AG04450 (cell line): ENCODE measurements at regions not wholly inside any gene's neighbourhood (a gene's known extent, or its start where the extent isn't known, plus 50 kb on each side); places are given as distances from the start of the nearest gene placed in this dataset.

ENCODE experiments used
- CTCF ChIA-PET: fragments of 300-600, 350-600 bp; formaldehyde crosslinking; extraction: SDS; loops from one replicate; lab custom pipeline; 2022; ENCODE audit warnings: antibody characterized with exemption, inconsistent platforms; lab: Charles Lee
- POLR2A ChIA-PET: fragments of 350-600 bp; formaldehyde crosslinking; extraction: SDS; loops from one replicate; lab custom pipeline; 2021; ENCODE audit warnings: antibody characterized with exemption, inconsistent platforms; lab: Yijun Ruan, JAX
- DNase-seq: peaks from one replicate; pipeline ENCODE4 v3.0.0-alpha.2; 2011; ENCODE audit warnings: low read depth, low spot score
- H3K27ac ChIP-seq: one replicate; pipeline ENCODE4 v1.5.1; 2012; ENCODE audit warnings: low read depth, low read length, control low read depth
- H3K27me3 ChIP-seq: one replicate; pipeline ENCODE4 v1.6.0; 2012; ENCODE audit warnings: low read length; ENCODE audit not compliant: control insufficient read depth, insufficient read depth
- H3K4me3 ChIP-seq: 2 replicates; pipeline ENCODE4 v1.5.1; 2011; ENCODE audit warnings: mild to moderate bottlenecking, low read depth, low read length, control low read depth
- H3K9me3 ChIP-seq: 2 replicates; pipeline ENCODE4 v1.5.1; 2012; ENCODE audit warnings: low read length; ENCODE audit not compliant: control insufficient read depth, insufficient read depth
- CTCF ChIP-seq: IDR thresholded peaks from 2 replicates; pipeline ENCODE4 v1.5.1; 2011; ENCODE audit warnings: low read depth, low read length, control low read depth, inconsistent platforms

DNA sequence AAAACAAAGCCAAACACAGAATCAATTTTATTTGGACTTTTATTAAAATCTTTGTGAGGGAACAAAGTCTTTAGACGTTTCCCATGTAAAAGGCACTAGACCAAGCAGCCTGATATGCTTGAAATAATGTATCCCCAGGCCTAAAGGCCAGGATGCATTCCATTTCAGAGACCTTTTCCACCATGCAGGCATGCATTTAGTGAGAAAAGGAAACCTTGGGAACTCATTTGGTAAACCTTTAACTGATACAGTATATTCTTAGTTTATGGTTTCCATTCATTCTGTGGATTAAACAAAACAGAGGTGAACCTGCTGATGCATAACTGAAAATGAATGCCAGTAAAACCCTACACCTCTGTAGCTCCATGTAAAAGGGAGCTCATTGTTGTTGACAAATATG is 600.0 kb downstream of the NR2F1-AS1 start:
- ChIA-PET POLR2A (no interaction called here), CTCF (interaction anchor here (1.1 kb wide), 1 partner anchor 293 kb away, joined by 3 read pairs; no protein-coding TSS in a partner anchor)
- DNase-seq: no peak
- no peak for TF ChIP-seq CTCF
- Histone ChIP-seq H3K4me3 (no peak overlapping the region), H3K9me3 (no peaks in the 10 kb centered on the region), H3K27ac (no peak overlapping the region), H3K27me3 (no peaks in the 10 kb centered on the region)

DNA sequence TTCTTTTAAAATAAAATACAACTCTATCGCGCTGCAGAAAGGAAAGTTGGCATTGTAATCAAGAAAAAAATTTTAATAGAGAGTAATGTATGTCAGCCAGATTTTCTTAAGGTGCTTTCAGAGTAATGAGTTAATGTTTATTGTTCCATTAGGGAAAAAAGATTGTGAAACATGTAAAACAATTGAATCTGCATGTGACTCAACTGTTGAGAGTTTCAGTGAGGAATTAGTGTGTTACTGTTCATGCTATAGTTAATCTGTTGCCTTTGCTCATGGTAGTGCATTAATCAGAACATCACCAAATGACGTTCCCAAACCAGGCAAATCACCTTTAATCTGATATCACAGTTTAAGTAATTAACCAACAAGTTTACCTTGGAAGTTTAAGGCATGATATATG is 600.5 kb downstream of the NR2F1-AS1 start:
- Histone ChIP-seq H3K27me3 (no peaks in the 10 kb centered on the region), H3K9me3 (no peaks in the 10 kb centered on the region), H3K27ac (no peak overlapping the region), H3K4me3 (no peak overlapping the region)
- ChIA-PET CTCF (interaction anchor here (1.1 kb wide), 1 partner anchor 293 kb away, joined by 3 read pairs; no protein-coding TSS in a partner anchor), POLR2A (no interaction called here)
- TF ChIP-seq CTCF: no peak
- no peak for DNase-seq

DNA sequence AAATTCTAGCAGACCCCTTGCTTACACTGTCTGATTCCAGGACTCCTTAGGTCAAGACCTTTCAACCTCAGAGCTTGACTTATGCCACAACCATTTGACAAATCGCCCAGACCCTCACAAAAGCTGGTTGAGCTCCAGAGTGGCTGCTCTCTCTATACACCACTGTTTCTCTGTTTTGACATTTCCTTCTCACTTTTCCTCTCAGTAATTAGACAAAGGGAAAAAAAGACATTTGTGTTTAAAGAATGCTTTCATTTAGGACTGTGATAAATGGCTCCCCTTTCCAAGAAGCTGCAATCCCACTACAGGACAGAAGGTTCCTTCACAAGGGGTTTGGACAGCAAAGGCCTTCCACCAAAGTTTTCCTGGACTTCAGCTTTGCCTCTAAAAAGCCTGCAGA is 601.3 kb downstream of the NR2F1-AS1 start:
- Histone ChIP-seq H3K27me3 (no peaks in the 10 kb centered on the region), H3K9me3 (no peaks in the 10 kb centered on the region), H3K27ac (no peak overlapping the region), H3K4me3 (no peak overlapping the region)
- ChIA-PET POLR2A (no interaction called here), CTCF (interaction anchor here (0.6 to 1.1 kb wide), 2 partner anchors 291 to 550 kb away, joined by 3 to 4 read pairs; no protein-coding TSS in a partner anchor)
- no peak for TF ChIP-seq CTCF
- DNase-seq: no peak

DNA sequence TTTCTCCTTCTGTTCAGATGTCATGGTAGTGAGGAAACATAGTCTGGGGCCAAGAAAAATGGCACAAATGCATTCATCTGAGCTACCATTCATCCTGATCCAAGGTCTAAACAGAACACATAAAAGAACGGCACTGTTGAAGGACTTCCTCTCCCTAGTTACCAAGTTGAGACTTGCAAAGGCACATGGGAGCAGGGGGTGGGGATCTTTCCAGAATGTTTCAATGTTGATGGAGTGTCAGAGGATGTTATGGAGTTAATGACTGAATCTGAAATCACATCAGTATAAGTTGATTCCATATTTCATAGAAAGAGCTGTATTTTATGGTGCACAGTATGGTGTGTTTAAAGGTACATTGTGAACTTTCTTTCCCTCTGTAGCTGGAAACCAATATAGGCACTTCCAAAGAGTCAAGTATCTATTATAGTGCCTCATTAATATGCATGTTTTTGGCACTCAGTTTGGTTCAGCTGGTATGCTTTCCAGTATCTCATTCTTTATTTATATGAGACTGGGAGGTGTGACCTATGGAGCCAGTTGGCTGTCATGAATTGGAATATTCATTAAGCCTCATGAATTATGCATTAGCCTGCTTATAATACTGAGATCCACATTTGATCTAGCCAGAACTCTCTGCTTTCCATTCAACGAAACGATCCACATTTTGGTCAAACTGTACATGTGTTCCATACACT is 603.0 kb downstream of the NR2F1-AS1 start:
- no peak overlapping the region for H3K4me3 ChIP-seq
- ChIA-PET POLR2A (no interaction called here), CTCF (no interaction called here)
- H3K27ac ChIP-seq: no peak overlapping the region
- H3K9me3 ChIP-seq: no peaks in the 10 kb centered on the region
- no peak for TF ChIP-seq CTCF
- DNase-seq: no peak
- H3K27me3 ChIP-seq: no peaks in the 10 kb centered on the region

GRCh38 chr5:92976156-92976555 is 604.9 kb downstream of the NR2F1-AS1 start:
- TF ChIP-seq CTCF: no peak
- H3K27me3 ChIP-seq: no peaks in the 10 kb centered on the region
- H3K9me3 ChIP-seq: no peaks in the 10 kb centered on the region
- POLR2A ChIA-PET: no interaction called here
- no peak for DNase-seq
- CTCF ChIA-PET: no interaction called here
- H3K4me3 ChIP-seq: no peak overlapping the region
- H3K27ac ChIP-seq: no peak overlapping the region
